C4-2B (cell line): ENCODE measurements at regions not wholly inside any gene's neighbourhood (a gene's known extent, or its start where the extent isn't known, plus 50 kb on each side); places are given as distances from the start of the nearest gene placed in this dataset.

Source experiments
- ZFX ChIP-seq: fragments of 450-650 bp; IDR thresholded peaks from 2 replicates; pipeline ENCODE4 v1.6.1; 2017
- TF ChIP-seq, protein P1 (sequence below): fragments of 450-650 bp; conservative IDR thresholded peaks from 2 replicates; pipeline ENCODE4 v1.5.1; 2017; ENCODE audit warnings: mild to moderate bottlenecking

GRCh38 chr5:157924931-157925729 is 66.2 kb upstream of the CLINT1 start:
- TF ChIP-seq, protein P1, sequence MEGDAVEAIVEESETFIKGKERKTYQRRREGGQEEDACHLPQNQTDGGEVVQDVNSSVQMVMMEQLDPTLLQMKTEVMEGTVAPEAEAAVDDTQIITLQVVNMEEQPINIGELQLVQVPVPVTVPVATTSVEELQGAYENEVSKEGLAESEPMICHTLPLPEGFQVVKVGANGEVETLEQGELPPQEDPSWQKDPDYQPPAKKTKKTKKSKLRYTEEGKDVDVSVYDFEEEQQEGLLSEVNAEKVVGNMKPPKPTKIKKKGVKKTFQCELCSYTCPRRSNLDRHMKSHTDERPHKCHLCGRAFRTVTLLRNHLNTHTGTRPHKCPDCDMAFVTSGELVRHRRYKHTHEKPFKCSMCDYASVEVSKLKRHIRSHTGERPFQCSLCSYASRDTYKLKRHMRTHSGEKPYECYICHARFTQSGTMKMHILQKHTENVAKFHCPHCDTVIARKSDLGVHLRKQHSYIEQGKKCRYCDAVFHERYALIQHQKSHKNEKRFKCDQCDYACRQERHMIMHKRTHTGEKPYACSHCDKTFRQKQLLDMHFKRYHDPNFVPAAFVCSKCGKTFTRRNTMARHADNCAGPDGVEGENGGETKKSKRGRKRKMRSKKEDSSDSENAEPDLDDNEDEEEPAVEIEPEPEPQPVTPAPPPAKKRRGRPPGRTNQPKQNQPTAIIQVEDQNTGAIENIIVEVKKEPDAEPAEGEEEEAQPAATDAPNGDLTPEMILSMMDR, result no peak
- no peak for TF ChIP-seq ZFX
